SK-N-MC (cell line): ENCODE measurements at regions not wholly inside any gene's neighbourhood (a gene's known extent, or its start where the extent isn't known, plus 50 kb on each side); places are given as distances from the start of the nearest gene placed in this dataset.

Experiments
- EZH2 ChIP-seq: fragments of 200-600 bp; sonication (generic); IDR thresholded peaks from one replicate; pipeline ENCODE4 v1.6.1; 2017; ENCODE audit warnings: antibody characterized with exemption
- POLR2AphosphoS5 ChIP-seq: IDR thresholded peaks from 2 replicates; pipeline ENCODE4 v1.6.1; 2012; ENCODE audit warnings: mild to moderate bottlenecking, low read depth, low read length, borderline replicate concordance

GRCh38 chr5:13624283-13625074 lies 320.0 kb downstream of the DNAH5 start:
- TF ChIP-seq EZH2 (no peak), POLR2AphosphoS5 (no peak)
